Astrocyte (in vitro differentiated cells and primary cell): ENCODE measurements at regions not wholly inside any gene's neighbourhood (a gene's known extent, or its start where the extent isn't known, plus 50 kb on each side); places are given as distances from the start of the nearest gene placed in this dataset.

ENCODE experiments used
- DNase-seq: peaks from one replicate; pipeline ENCODE4 v3.0.0-alpha.2; 2010; ENCODE audit warnings: low read depth
- FAIRE-seq: peaks from 2 replicates; lab custom pipeline; 2011; peaks lifted over from hg19 to GRCh38; lab: Jason Lieb, UNC
- H2AFZ ChIP-seq: 2 replicates; pipeline ENCODE4 v1.6.0; 2012; ENCODE audit warnings: low read depth, low read length, inconsistent platforms
- H3K27ac ChIP-seq: 2 replicates; pipeline ENCODE4 v1.5.1; 2011; ENCODE audit warnings: low read depth, low read length, inconsistent platforms
- H3K27me3 ChIP-seq: 2 replicates; pipeline ENCODE4 v1.6.0; 2011; ENCODE audit warnings: low read length, inconsistent platforms; ENCODE audit not compliant: insufficient read depth
- H3K36me3 ChIP-seq: 2 replicates; pipeline ENCODE4 v1.5.1; 2011; ENCODE audit warnings: low read length, inconsistent platforms; ENCODE audit not compliant: insufficient read depth
- H3K4me1 ChIP-seq: 2 replicates; pipeline ENCODE4 v1.5.1; 2011; ENCODE audit warnings: low read length, inconsistent platforms; ENCODE audit not compliant: insufficient read depth
- H3K4me2 ChIP-seq: 2 replicates; pipeline ENCODE4 v1.6.0; 2012; ENCODE audit warnings: low read length, inconsistent platforms
- H3K4me3 ChIP-seq: 2 replicates; pipeline ENCODE4 v1.5.1; 2011; ENCODE audit warnings: low read depth, mild to moderate bottlenecking, low read length, inconsistent platforms; ENCODE audit not compliant: insufficient read depth
- H3K79me2 ChIP-seq: 2 replicates; pipeline ENCODE4 v1.6.0; 2012; ENCODE audit warnings: mild to moderate bottlenecking, low read length, inconsistent platforms; ENCODE audit not compliant: insufficient read depth
- H3K9ac ChIP-seq: 2 replicates; pipeline ENCODE4 v1.6.0; 2012; ENCODE audit warnings: mild to moderate bottlenecking, low read length, inconsistent platforms
- H3K9me3 ChIP-seq: 2 replicates; pipeline ENCODE4 v1.5.1; 2012; ENCODE audit warnings: low read depth, mild to moderate bottlenecking, low read length, inconsistent platforms; ENCODE audit not compliant: insufficient read depth
- H4K20me1 ChIP-seq: 2 replicates; pipeline ENCODE4 v1.6.0; 2012; ENCODE audit warnings: low read length, inconsistent platforms; ENCODE audit not compliant: insufficient read depth
- H3K27ac Mint-ChIP-seq: one replicate; pipeline ENCODE4 v1.8.0; 2021; ENCODE audit warnings: mild to moderate bottlenecking, mixed read lengths; ENCODE audit not compliant: unreplicated experiment
- H3K27me3 Mint-ChIP-seq: one replicate; pipeline ENCODE4 v1.8.0; 2021; ENCODE audit warnings: low read depth, mixed read lengths; ENCODE audit not compliant: unreplicated experiment
- H3K36me3 Mint-ChIP-seq: one replicate; pipeline ENCODE4 v1.8.0; 2021; ENCODE audit warnings: low read depth, mixed read lengths; ENCODE audit not compliant: unreplicated experiment
- H3K4me1 Mint-ChIP-seq: one replicate; pipeline ENCODE4 v1.8.0; 2021; ENCODE audit warnings: low read depth, mixed read lengths; ENCODE audit not compliant: unreplicated experiment
- H3K4me3 Mint-ChIP-seq: one replicate; pipeline ENCODE4 v1.8.0; 2021; ENCODE audit warnings: mild to moderate bottlenecking, moderate library complexity, mixed read lengths; ENCODE audit not compliant: unreplicated experiment
- H3K9me3 Mint-ChIP-seq: one replicate; pipeline ENCODE4 v1.8.0; 2021; ENCODE audit warnings: mild to moderate bottlenecking, mixed read lengths; ENCODE audit not compliant: unreplicated experiment
- CTCF ChIP-seq: IDR thresholded peaks from 2 replicates; pipeline ENCODE4 v1.5.1; 2011; ENCODE audit warnings: low read depth, mild to moderate bottlenecking, inconsistent platforms, low read length, moderate library complexity; ENCODE audit not compliant: insufficient read depth
- EZH2 ChIP-seq: IDR thresholded peaks from 2 replicates; pipeline ENCODE4 v1.6.1; 2012; ENCODE audit warnings: mild to moderate bottlenecking, low read length, inconsistent platforms; ENCODE audit not compliant: insufficient read depth

DNA sequence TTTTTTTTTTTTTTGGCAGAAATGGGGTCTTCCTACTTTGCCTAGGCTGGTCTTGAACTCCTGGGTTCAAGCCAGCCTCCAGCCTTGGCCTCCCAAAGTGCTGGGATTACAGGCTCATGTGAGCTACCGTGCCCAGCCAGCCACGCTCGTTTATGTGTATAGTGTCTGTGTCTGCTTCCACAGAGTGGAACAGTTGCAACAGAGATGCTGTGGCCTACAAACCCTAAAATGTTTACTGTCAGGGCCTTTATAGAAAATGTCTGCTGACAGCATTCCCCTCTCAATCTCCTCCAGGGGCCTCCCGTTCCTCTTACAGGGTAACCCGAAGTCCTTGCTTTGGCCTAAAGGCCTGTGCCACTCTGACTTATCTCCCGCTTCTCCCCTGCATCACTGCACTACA lies 87.6 kb upstream of the LEP start:
- TF ChIP-seq CTCF, result no peak
- TF ChIP-seq EZH2, result no peak
- no peak overlapping the region for H3K27ac ChIP-seq
- no peaks in the 10 kb centered on the region for H3K36me3 ChIP-seq
- FAIRE-seq (no peak), DNase-seq (no peak)
- Mint-ChIP-seq H3K9me3 (no peaks in the 10 kb centered on the region), H3K36me3 (peaks cover 2% of the 10 kb centered on the region), H3K27ac (no peak overlapping the region), H3K4me1 (no peaks in the 10 kb centered on the region), H3K4me3 (no peak overlapping the region), H3K27me3 (peaks cover 51% of the 10 kb centered on the region)
- no peaks in the 10 kb centered on the region for H3K4me1 ChIP-seq
- no peaks in the 10 kb centered on the region for H4K20me1 ChIP-seq
- no peak overlapping the region for H3K9ac ChIP-seq
- no peak overlapping the region for H3K4me2 ChIP-seq
- H3K27me3 ChIP-seq, result peaks cover 31% of the 10 kb centered on the region
- no peaks in the 10 kb centered on the region for H3K9me3 ChIP-seq
- H3K4me3 ChIP-seq, result no peak overlapping the region
- no peak overlapping the region for H2AFZ ChIP-seq
- H3K79me2 ChIP-seq, result no peaks in the 10 kb centered on the region

DNA sequence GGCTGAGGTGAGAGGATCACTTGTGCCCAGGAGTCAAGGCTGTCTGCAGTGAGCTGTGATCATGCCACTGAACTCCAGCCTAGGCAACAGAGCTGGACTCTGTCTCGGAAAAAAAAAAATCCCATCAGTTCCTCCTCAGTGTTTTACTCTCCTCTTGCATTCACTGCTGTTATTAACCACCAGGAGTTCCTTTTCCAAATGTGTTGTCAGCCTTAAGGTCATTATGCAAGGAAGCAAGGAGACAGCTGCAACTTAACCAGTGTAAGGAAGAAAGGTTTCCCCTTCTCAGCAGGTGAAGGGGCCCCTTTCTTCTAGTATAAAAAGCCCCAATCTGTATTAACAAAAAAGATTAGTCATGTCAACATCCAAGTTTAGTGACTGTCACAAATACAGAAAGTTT lies 86.6 kb upstream of the LEP start:
- H3K27me3 ChIP-seq, result peaks cover 36% of the 10 kb centered on the region
- H3K79me2 ChIP-seq, result no peaks in the 10 kb centered on the region
- no peak for TF ChIP-seq EZH2
- TF ChIP-seq CTCF, result no peak
- H3K27me3 Mint-ChIP-seq, result peaks cover 53% of the 10 kb centered on the region
- H3K9ac ChIP-seq, result no peak overlapping the region
- H3K27ac Mint-ChIP-seq, result no peak overlapping the region
- H3K9me3 Mint-ChIP-seq, result no peaks in the 10 kb centered on the region
- no peaks in the 10 kb centered on the region for H4K20me1 ChIP-seq
- H3K36me3 Mint-ChIP-seq, result peaks cover 2% of the 10 kb centered on the region
- no peaks in the 10 kb centered on the region for H3K9me3 ChIP-seq
- H2AFZ ChIP-seq, result no peak overlapping the region
- no peak overlapping the region for H3K27ac ChIP-seq
- no peak overlapping the region for H3K4me3 Mint-ChIP-seq
- FAIRE-seq, result no peak
- H3K36me3 ChIP-seq, result no peaks in the 10 kb centered on the region
- no peaks in the 10 kb centered on the region for H3K4me1 Mint-ChIP-seq
- no peaks in the 10 kb centered on the region for H3K4me1 ChIP-seq
- no peak overlapping the region for H3K4me2 ChIP-seq
- H3K4me3 ChIP-seq, result no peak overlapping the region
- DNase-seq, result no peak

DNA sequence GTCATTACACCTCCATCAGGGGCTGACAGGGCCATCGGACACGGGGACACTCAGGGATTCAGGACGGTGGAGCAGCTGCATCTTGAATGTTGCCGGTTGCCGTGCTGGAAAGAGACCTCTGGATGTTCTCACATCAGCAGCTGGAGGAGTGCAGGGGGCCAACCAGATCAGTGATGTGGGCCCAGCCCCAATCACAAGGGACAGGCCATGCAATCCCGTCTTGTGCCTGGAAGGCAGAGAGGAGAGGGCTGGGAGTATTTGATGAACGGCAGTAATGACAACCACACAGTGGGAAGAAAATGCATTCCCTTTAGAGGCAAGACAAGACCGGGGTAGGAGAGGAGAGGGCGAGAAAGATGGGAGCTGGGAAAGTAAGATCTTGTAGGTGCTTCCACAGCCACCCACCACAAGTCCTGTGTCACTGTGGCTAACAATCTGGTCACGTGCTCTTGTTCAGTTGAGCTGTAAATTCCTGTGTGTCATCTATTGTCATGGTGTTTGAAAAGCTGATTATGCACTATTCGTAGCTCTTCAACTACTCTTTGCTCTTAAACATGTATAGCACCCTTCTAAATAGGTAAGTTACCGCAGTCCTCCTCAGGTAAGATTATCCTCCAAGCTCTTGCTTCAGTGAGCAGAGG lies 85.9 kb upstream of the LEP start:
- Histone ChIP-seq H3K79me2 (no peaks in the 10 kb centered on the region), H3K36me3 (no peaks in the 10 kb centered on the region), H3K4me2 (no peak overlapping the region), H3K9ac (no peak overlapping the region), H4K20me1 (no peaks in the 10 kb centered on the region), H3K27me3 (peaks cover 40% of the 10 kb centered on the region), H3K27ac (no peak overlapping the region), H2AFZ (no peak overlapping the region), H3K4me1 (no peaks in the 10 kb centered on the region), H3K9me3 (no peaks in the 10 kb centered on the region), H3K4me3 (no peak overlapping the region)
- Mint-ChIP-seq H3K27ac (no peak overlapping the region), H3K9me3 (no peaks in the 10 kb centered on the region), H3K4me3 (no peak overlapping the region), H3K4me1 (no peaks in the 10 kb centered on the region), H3K36me3 (peaks cover 2% of the 10 kb centered on the region), H3K27me3 (peaks cover 59% of the 10 kb centered on the region)
- FAIRE-seq, result no peak
- no peak for TF ChIP-seq CTCF
- no peak for TF ChIP-seq EZH2
- DNase-seq, result no peak
